ENCODE measurements at regions not wholly inside any gene's neighbourhood (a gene's known extent, or its start where the extent isn't known, plus 50 kb on each side); places are given as distances from the start of the nearest gene placed in this dataset.

- no peaks in the 10 kb centered on the region for H3K27me3 ChIP-seq (ENCODE audit: control insufficient read depth in 4 of 4, insufficient read depth in 4 of 4, low read length in 3 of 4)
- H3K27ac ChIP-seq (ENCODE audit: low read depth in 1 of 2, low read length in 2 of 2): no peak overlapping the region
- H3K4me1 ChIP-seq (ENCODE audit: control insufficient read depth in 4 of 4, insufficient read depth in 4 of 4, low read length in 3 of 4): no peaks in the 10 kb centered on the region
- TF ChIP-seq MAX (IDR thresholded peaks at IDR 0.05) (no peak), ZBTB33 (IDR thresholded peaks at IDR 0.05) (no peak), GABPA (IDR thresholded peaks at IDR 0.05 in 1 of 2, conservative IDR thresholded peaks at IDR 0.05 in 1 of 2) (no peak), SP1 (IDR thresholded peaks at IDR 0.05) (no peak), YY1 (IDR thresholded peaks at IDR 0.05) (no peak), HNF4G (IDR thresholded peaks at IDR 0.05) (no peak), EGR1 (IDR thresholded peaks at IDR 0.05; ENCODE audit: low read depth in 2 of 2) (no peak), REST (IDR thresholded peaks at IDR 0.05) (no peak), TAF1 (conservative IDR thresholded peaks at IDR 0.05) (no peak)
- DNase-seq (ENCODE audit: low spot score): no peak
- no peak overlapping the region for H3K4me3 ChIP-seq (ENCODE audit: low read depth in 1 of 3, low read length in 3 of 3)
- H3K36me3 ChIP-seq (ENCODE audit: control insufficient read depth in 4 of 4, insufficient read depth in 3 of 4, low read depth in 1 of 4, low read length in 3 of 4): no peaks in the 10 kb centered on the region
- no peak overlapping the region for H3K9ac ChIP-seq (ENCODE audit: low read depth in 1 of 2, low read length in 2 of 2)
- H3K9me3 ChIP-seq (ENCODE audit: control insufficient read depth in 4 of 4, low read length in 3 of 4): peaks cover 0 to 5% (median 0%) of the 10 kb centered on the region in 4 donors
- 79% methylated on average over 2 of the region's 2 CpGs for WGBS
These were observed 808.1 kb downstream of the XPNPEP1 start for GRCh38 chr10:109115179-109115578.

GRCh38 chr10:109114579-109114978 is 808.7 kb downstream of the XPNPEP1 start:
- DNase-seq (ENCODE audit: low spot score): no peak
- H3K9ac ChIP-seq (ENCODE audit: low read depth in 1 of 2, low read length in 2 of 2): no peak overlapping the region
- no peak overlapping the region for H3K27ac ChIP-seq (ENCODE audit: low read depth in 1 of 2, low read length in 2 of 2)
- WGBS: 90% methylated on average over 2 of the region's 2 CpGs
- H3K9me3 ChIP-seq (ENCODE audit: control insufficient read depth in 4 of 4, low read length in 3 of 4): peaks cover 0 to 5% (median 0%) of the 10 kb centered on the region in 4 donors
- no peak for TF ChIP-seq ZBTB33 (IDR thresholded peaks at IDR 0.05)
- no peak for TF ChIP-seq EGR1 (IDR thresholded peaks at IDR 0.05; ENCODE audit: low read depth in 2 of 2)
- TF ChIP-seq SP1 (IDR thresholded peaks at IDR 0.05): no peak
- TF ChIP-seq NR2F2 (IDR thresholded peaks at IDR 0.05): no peak
- TF ChIP-seq MAX (IDR thresholded peaks at IDR 0.05): no peak
- TF ChIP-seq FOXA2 (IDR thresholded peaks at IDR 0.05): no peak
- TF ChIP-seq RXRA (IDR thresholded peaks at IDR 0.05): no peak
- no peak for TF ChIP-seq HNF4G (IDR thresholded peaks at IDR 0.05)
- TF ChIP-seq YY1 (IDR thresholded peaks at IDR 0.05): no peak
- no peak for TF ChIP-seq RAD21 (IDR thresholded peaks at IDR 0.05)
- TF ChIP-seq CTCF (IDR thresholded peaks at IDR 0.05; ENCODE audit: low read depth, low read length, missing input control): no peak
- no peak for TF ChIP-seq HNF4A (conservative IDR thresholded peaks at IDR 0.05)
- TF ChIP-seq REST (IDR thresholded peaks at IDR 0.05): no peak
- no peak for TF ChIP-seq GABPA (IDR thresholded peaks at IDR 0.05 in 1 of 2, conservative IDR thresholded peaks at IDR 0.05 in 1 of 2)
- TF ChIP-seq TAF1 (conservative IDR thresholded peaks at IDR 0.05): no peak
- TF ChIP-seq ATF3 (IDR thresholded peaks at IDR 0.05): no peak
- no peak for TF ChIP-seq JUND (IDR thresholded peaks at IDR 0.05)
- TF ChIP-seq FOXA1 (IDR thresholded peaks at IDR 0.05): no peak
- no peaks in the 10 kb centered on the region for H3K36me3 ChIP-seq (ENCODE audit: control insufficient read depth in 4 of 4, insufficient read depth in 3 of 4, low read depth in 1 of 4, low read length in 3 of 4)
- no peak overlapping the region for H3K4me3 ChIP-seq (ENCODE audit: low read depth in 1 of 3, low read length in 3 of 3)
- H3K4me1 ChIP-seq (ENCODE audit: control insufficient read depth in 4 of 4, insufficient read depth in 4 of 4, low read length in 3 of 4): no peaks in the 10 kb centered on the region
- H3K27me3 ChIP-seq (ENCODE audit: control insufficient read depth in 4 of 4, insufficient read depth in 4 of 4, low read length in 3 of 4): no peaks in the 10 kb centered on the region

Measured in liver (tissue), 8 donors.